ENCODE measurements at regions not wholly inside any gene's neighbourhood (a gene's known extent, or its start where the extent isn't known, plus 50 kb on each side); places are given as distances from the start of the nearest gene placed in this dataset.

- TF ChIP-seq CTCF (IDR thresholded peaks at IDR 0.05 in 2 of 3, conservative IDR thresholded peaks at IDR 0.05 in 1 of 3; ENCODE audit: borderline replicate concordance in 1 of 3, insufficient read depth in 1 of 3, low read depth in 2 of 3, low read length in 2 of 3): no peak
- no peak for TF ChIP-seq POLR2AphosphoS5 (IDR thresholded peaks at IDR 0.05; ENCODE audit: low read depth, low read length)
- no peak for TF ChIP-seq ZBTB33 (IDR thresholded peaks at IDR 0.05; ENCODE audit: extremely low read depth, insufficient replicate concordance, low read length)
- no peak for TF ChIP-seq MAX (IDR thresholded peaks at IDR 0.05)
These were observed 101.5 kb upstream of the COL24A1 start for GRCh38 chr1:86258101-86258500.

All from HCT116 (cell line).